GM18870 (cell line): ENCODE measurements at regions not wholly inside any gene's neighbourhood (a gene's known extent, or its start where the extent isn't known, plus 50 kb on each side); places are given as distances from the start of the nearest gene placed in this dataset.
"Not testable (repeated sequence)": the region's sequence is repeated elsewhere in the genome, so short reads cannot be mapped to it uniquely, and the experiment has no call there.

ENCODE experiments used
- ATAC-seq: cut with Tn5 transposase; IDR thresholded peaks from one replicate; pipeline ENCODE4 v1.9.1; 2021; ENCODE audit warnings: moderate library complexity; ENCODE audit not compliant: unreplicated experiment

- ATAC-seq, result no peak
These were observed 109.9 kb upstream of the ADO start for GRCh38 chr10:62694537-62695126.

- ATAC-seq, result no peak
These were observed 107.7 kb upstream of the ADO start for GRCh38 chr10:62696798-62697197.

GRCh38 chr10:62699148-62699547 lies 105.4 kb upstream of the ADO start:
- ATAC-seq, result no peak

GRCh38 chr10:62704121-62704520 lies 100.4 kb upstream of the ADO start:
- ATAC-seq, result not testable (repeated sequence)

- no peak for ATAC-seq
These were observed 98.7 kb upstream of the ADO start for GRCh38 chr10:62705789-62706188.

- ATAC-seq, result peak; percentile 71
These were observed 96.7 kb upstream of the ADO start for GRCh38 chr10:62707810-62708209.

GRCh38 chr10:62708569-62708968 lies 96.0 kb upstream of the ADO start:
- ATAC-seq, result no peak

- ATAC-seq, result no peak
These were observed 95.3 kb upstream of the ADO start for GRCh38 chr10:62709200-62709599.

GRCh38 chr10:62710182-62710581 lies 94.3 kb upstream of the ADO start:
- ATAC-seq, result peak; percentile 55

- ATAC-seq, result no peak
These were observed 89.1 kb upstream of the ADO start for GRCh38 chr10:62715383-62715782.

- no peak for ATAC-seq
These were observed 85.9 kb upstream of the ADO start for GRCh38 chr10:62718585-62718984.

- ATAC-seq, result no peak
These were observed 85.5 kb upstream of the ADO start for GRCh38 chr10:62719061-62719460.

- no peak for ATAC-seq
These were observed 82.8 kb upstream of the ADO start for GRCh38 chr10:62721687-62722086.

- ATAC-seq, result no peak
These were observed 81.1 kb upstream of the ADO start for GRCh38 chr10:62723375-62723774.

GRCh38 chr10:62724465-62724864 lies 80.1 kb upstream of the ADO start:
- ATAC-seq, result no peak

- peak; percentile 96 for ATAC-seq
These were observed 78.4 kb upstream of the ADO start for GRCh38 chr10:62726142-62726541.

GRCh38 chr10:62726638-62727037 lies 77.9 kb upstream of the ADO start:
- ATAC-seq, result no peak

GRCh38 chr10:62727934-62728333 lies 76.6 kb upstream of the ADO start:
- ATAC-seq, result no peak

- no peak for ATAC-seq
These were observed 76.0 kb upstream of the ADO start for GRCh38 chr10:62728479-62728878.

GRCh38 chr10:62732841-62733653 lies 71.5 kb upstream of the ADO start:
- peak; percentile 83 for ATAC-seq

GRCh38 chr10:62733654-62734293 lies 70.7 kb upstream of the ADO start:
- ATAC-seq, result no peak

GRCh38 chr10:62734781-62735463 lies 69.6 kb upstream of the ADO start:
- ATAC-seq, result no peak
